H1 (cell line): ENCODE measurements at regions not wholly inside any gene's neighbourhood (a gene's known extent, or its start where the extent isn't known, plus 50 kb on each side); places are given as distances from the start of the nearest gene placed in this dataset.

Experiments
- CTCF ChIA-PET: fragments of 300-600 bp; sonication (Branson Sonifier 250); formaldehyde crosslinking; loops from one replicate; lab custom pipeline; 2021; ENCODE audit not compliant: partially characterized antibody; lab: Charles Lee
- POLR2A ChIA-PET: fragments of 300-600 bp; sonication (Branson Sonifier 250); formaldehyde crosslinking; loops from one replicate; lab custom pipeline; 2021; ENCODE audit warnings: inconsistent platforms; ENCODE audit not compliant: partially characterized antibody; lab: Charles Lee
- DNase-seq, 2 experiments: peaks; one replicate each; pipeline versions ENCODE4 v3.0.0 to v3.0.0-alpha.2; 2010 to 2022; ENCODE audit warnings: low spot score in 2 of 2, low read depth in 1 of 2, mixed read lengths in 1 of 2
- FAIRE-seq: peaks from 2 replicates; lab custom pipeline; 2011; peaks lifted over from hg19 to GRCh38; lab: Jason Lieb, UNC
- H2AFZ ChIP-seq: 2 replicates; pipeline ENCODE4 v1.8.1; 2012; ENCODE audit warnings: low read length, inconsistent platforms
- H2AK5ac ChIP-seq: 2 replicates; pipeline ENCODE4 v1.6.1; 2013; ENCODE audit warnings: low read depth, low read length
- H2BK120ac ChIP-seq: replicated peaks from 2 replicates; pipeline ENCODE3; 2013; ENCODE audit warnings: low read depth, low read length, inconsistent platforms
- H2BK12ac ChIP-seq: 2 replicates; pipeline ENCODE4 v1.6.1; 2013; ENCODE audit warnings: low read depth, low read length
- H2BK15ac ChIP-seq: 2 replicates; pipeline ENCODE4 v1.6.1; 2013; ENCODE audit warnings: low read length
- H2BK20ac ChIP-seq: 2 replicates; pipeline ENCODE4 v1.6.1; 2013; ENCODE audit warnings: low read length
- H2BK5ac ChIP-seq: 2 replicates; pipeline ENCODE4 v1.6.1; 2013; ENCODE audit warnings: low read depth, low read length
- H3K14ac ChIP-seq: 2 replicates; pipeline ENCODE4 v1.6.1; 2013; ENCODE audit warnings: inconsistent platforms; ENCODE audit not compliant: insufficient read length
- H3K18ac ChIP-seq: 2 replicates; pipeline ENCODE4 v1.6.1; 2013; ENCODE audit warnings: low read length; ENCODE audit errors: extremely low read depth
- H3K23ac ChIP-seq: 2 replicates; pipeline ENCODE4 v1.6.1; 2013; ENCODE audit warnings: inconsistent platforms; ENCODE audit not compliant: insufficient read length
- H3K23me2 ChIP-seq: 2 replicates; pipeline ENCODE4 v1.6.1; 2013; ENCODE audit warnings: low read depth, low read length
- H3K27ac ChIP-seq: 2 replicates; pipeline ENCODE4 v1.6.1; 2011; ENCODE audit warnings: low read depth, low read length, inconsistent platforms
- H3K27me3 ChIP-seq, 4 experiments: replicated peaks in 1 of 4; 1 replicate in 1 of 4; 2 replicates in 3 of 4; pipeline versions ENCODE4 v1.6.1 to v1.8.1; 2011 to 2013; ENCODE audit warnings: low read length in 3 of 4, mild to moderate bottlenecking in 3 of 4, inconsistent platforms in 2 of 4, mixed read lengths in 2 of 4, moderate library complexity in 1 of 4; ENCODE audit not compliant: control insufficient read depth in 3 of 4, insufficient read depth in 3 of 4; ENCODE audit errors: extremely low read depth in 1 of 4
- H3K36me3 ChIP-seq, 4 experiments: 2 replicates each; pipeline versions ENCODE4 v1.6.1 to v1.8.1; 2011 to 2013; ENCODE audit warnings: mild to moderate bottlenecking in 4 of 4, low read length in 3 of 4, moderate library complexity in 2 of 4, control low read depth in 1 of 4, inconsistent platforms in 1 of 4; ENCODE audit not compliant: insufficient read depth in 4 of 4, control insufficient read depth in 2 of 4
- H3K4ac ChIP-seq: replicated peaks from 2 replicates; pipeline ENCODE3; 2013; ENCODE audit warnings: low read length, low read depth, mixed read lengths, inconsistent platforms; ENCODE audit not compliant: insufficient read length
- H3K4me1 ChIP-seq, 4 experiments: replicated peaks in 1 of 4; 1 replicate in 1 of 4; 2 replicates in 3 of 4; pipeline versions ENCODE4 v1.6.1 to v1.8.1; 2011 to 2013; ENCODE audit warnings: low read length in 3 of 4, inconsistent platforms in 2 of 4, mixed read lengths in 1 of 4; ENCODE audit not compliant: insufficient read depth in 4 of 4, control insufficient read depth in 3 of 4
- H3K4me2 ChIP-seq, 2 experiments: 2 replicates each; pipeline versions ENCODE4 v1.6.1 to v1.8.1; 2011 to 2013; ENCODE audit warnings: low read depth in 2 of 2, low read length in 2 of 2, control low read depth in 1 of 2, inconsistent platforms in 1 of 2, mild to moderate bottlenecking in 1 of 2; ENCODE audit not compliant: insufficient read depth in 1 of 2
- H3K4me3 ChIP-seq, 4 experiments: fragments of 200-600, 300-600 bp in 1 of 4; sonication (generic), shearing (Covaris generic), sonication (Bioruptor Twin) in 1 of 4; 2 replicates each; pipeline versions ENCODE4 v1.5.1 to v1.8.1; 2011 to 2016; ENCODE audit warnings: low read length in 4 of 4, low read depth in 3 of 4, control low read depth in 2 of 4, inconsistent platforms in 2 of 4, mild to moderate bottlenecking in 2 of 4, mixed read lengths in 1 of 4, moderate library complexity in 1 of 4; ENCODE audit not compliant: insufficient read depth in 2 of 4; ENCODE audit errors: extremely low read depth in 1 of 4
- H3K56ac ChIP-seq: replicated peaks from 2 replicates; pipeline ENCODE3; 2013; ENCODE audit warnings: low read depth, mild to moderate bottlenecking, mixed read lengths, low read length, inconsistent platforms; ENCODE audit not compliant: insufficient read length
- H3K79me1 ChIP-seq: 2 replicates; pipeline ENCODE4 v1.6.1; 2013; ENCODE audit warnings: low read depth, low read length, control low read depth
- H3K79me2 ChIP-seq, 2 experiments: 2 replicates each; pipeline versions ENCODE4 v1.6.1 to v1.8.1; 2012 to 2013; ENCODE audit warnings: low read length in 2 of 2, mild to moderate bottlenecking in 2 of 2, inconsistent platforms in 1 of 2; ENCODE audit not compliant: insufficient read depth in 2 of 2, control insufficient read depth in 1 of 2
- H3K9ac ChIP-seq, 4 experiments: replicated peaks in 1 of 4; 1 replicate in 1 of 4; 2 replicates in 3 of 4; pipeline versions ENCODE4 v1.6.1 to v1.8.1; 2011 to 2013; ENCODE audit warnings: low read depth in 3 of 4, low read length in 3 of 4, control low read depth in 2 of 4, mild to moderate bottlenecking in 2 of 4, moderate library complexity in 2 of 4, inconsistent platforms in 1 of 4; ENCODE audit errors: extremely low read depth in 1 of 4
- H3K9me3 ChIP-seq, 2 experiments: 2 replicates each; pipeline versions ENCODE4 v1.6.1 to v1.8.1; 2012 to 2013; ENCODE audit warnings: mild to moderate bottlenecking in 2 of 2, moderate library complexity in 2 of 2, control low read depth in 1 of 2, inconsistent platforms in 1 of 2, low read depth in 1 of 2, low read length in 1 of 2, mixed read lengths in 1 of 2; ENCODE audit not compliant: insufficient read depth in 2 of 2
- H4K20me1 ChIP-seq, 2 experiments: replicated peaks in 1 of 2; 2 replicates each; pipeline versions ENCODE3 to v1.8.1; 2011 to 2013; ENCODE audit warnings: inconsistent platforms in 2 of 2, low read length in 2 of 2, mild to moderate bottlenecking in 1 of 2; ENCODE audit not compliant: insufficient read depth in 2 of 2, control insufficient read depth in 1 of 2
- H4K5ac ChIP-seq: 2 replicates; pipeline ENCODE4 v1.6.1; 2013; ENCODE audit warnings: low read length, low read depth, mixed read lengths, inconsistent platforms; ENCODE audit not compliant: insufficient read length
- H4K8ac ChIP-seq: 2 replicates; pipeline ENCODE4 v1.8.0; 2013; ENCODE audit warnings: mild to moderate bottlenecking, moderate library complexity, low read length, inconsistent platforms; ENCODE audit not compliant: insufficient read depth; ENCODE audit errors: extremely low read depth
- H4K91ac ChIP-seq: replicated peaks from 2 replicates; pipeline ENCODE3; 2013; ENCODE audit warnings: low read length, mixed read lengths, inconsistent platforms; ENCODE audit not compliant: insufficient read length
- CBX5 ChIP-seq: fragments of 300-800, 300-1000 bp; sonication (generic); IDR thresholded peaks from 2 replicates; pipeline ENCODE4 v1.7.1; 2016; ENCODE audit warnings: antibody characterized with exemption, low read length, low read depth
- CBX8 ChIP-seq: fragments of 300-800, 300-1000 bp; sonication (generic); IDR thresholded peaks from 2 replicates; pipeline ENCODE4 v1.7.1; 2016; ENCODE audit warnings: low read depth, low read length, borderline replicate concordance
- CHD2 ChIP-seq: IDR thresholded peaks from 2 replicates; pipeline ENCODE4 v1.6.1; 2012; ENCODE audit warnings: low read length, improper control_type of control experiment
- KDM4A ChIP-seq: IDR thresholded peaks from one replicate; pipeline ENCODE4 v1.7.1; 2012; ENCODE audit warnings: low read depth, mild to moderate bottlenecking, moderate library complexity, low read length, inconsistent platforms; ENCODE audit not compliant: severe bottlenecking
- RFX5 ChIP-seq: IDR thresholded peaks from 2 replicates; pipeline ENCODE4 v1.6.1; 2011; ENCODE audit warnings: low read depth, low read length, improper control_type of control experiment, borderline replicate concordance
- RXRA ChIP-seq: IDR thresholded peaks from 2 replicates; pipeline ENCODE4 v1.6.1; 2011; ENCODE audit warnings: low read depth, mild to moderate bottlenecking, low read length, moderate library complexity; ENCODE audit not compliant: insufficient read depth
- WGBS, 2 experiments: shearing (Covaris generic) in 1 of 2; methylation state at CpG; one replicate each; pipeline versions ENCODE4 v1.1.6 to v1.1.7; 2013 to 2015; ENCODE audit warnings: low lambda C conversion rate in 2 of 2, mixed read lengths in 2 of 2, inconsistent platforms in 1 of 2, low coverage in 1 of 2, missing lambda C conversion rate in 1 of 2; ENCODE audit not compliant: insufficient replicate concordance in 2 of 2, insufficient coverage in 1 of 2, insufficient read length in 1 of 2; ENCODE audit errors: extremely low coverage in 1 of 2, missing lambda C conversion rate in 1 of 2; 5-methylcytosine and 5-hydroxymethylcytosine counted together

- H4K91ac ChIP-seq: no peak overlapping the region
- H3K18ac ChIP-seq: no peak overlapping the region
- H2BK20ac ChIP-seq: no peak overlapping the region
- H3K36me3 ChIP-seq: peaks cover 0 to 2% (median 0%) of the 10 kb centered on the region in 4 experiments; a peak in 1 of 8 replicates
- H3K4me3 ChIP-seq: no peak overlapping the region
- ChIA-PET POLR2A (no interaction called here), CTCF (interaction anchor here (1.1 kb wide), 1 partner anchor 75 kb away, joined by 3 read pairs; no protein-coding TSS in a partner anchor)
- no peak overlapping the region for H3K23ac ChIP-seq
- H3K27ac ChIP-seq: no peak overlapping the region
- no peak overlapping the region for H3K56ac ChIP-seq
- H3K79me1 ChIP-seq: no peaks in the 10 kb centered on the region
- H3K79me2 ChIP-seq: no peaks in the 10 kb centered on the region
- no peak overlapping the region for H2BK5ac ChIP-seq
- H2BK12ac ChIP-seq: no peak overlapping the region
- no peak overlapping the region for H3K4me2 ChIP-seq
- no peak overlapping the region for H3K14ac ChIP-seq
- peaks cover 6 to 11% of the 10 kb centered on the region in 2 experiments; a peak in 2 of 4 replicates for H3K9me3 ChIP-seq
- no peak overlapping the region for H2AFZ ChIP-seq
- no peak overlapping the region for H2BK120ac ChIP-seq
- H3K27me3 ChIP-seq: no peaks in the 10 kb centered on the region
- no peak overlapping the region for H4K8ac ChIP-seq
- no peaks in the 10 kb centered on the region for H3K4me1 ChIP-seq
- no peak overlapping the region for H2BK15ac ChIP-seq
- H4K20me1 ChIP-seq: no peaks in the 10 kb centered on the region
- WGBS, 2 experiments: 85% methylated on average over 2 of the region's 2 CpGs; no CpG with 5 or more reads in 1 of the 2 experiments
- FAIRE-seq: no peak
- no peaks in the 10 kb centered on the region for H3K23me2 ChIP-seq
- H3K9ac ChIP-seq: no peak overlapping the region
- H4K5ac ChIP-seq: no peak overlapping the region
- H3K4ac ChIP-seq: no peak overlapping the region
- DNase-seq: no peak
- no peak overlapping the region for H2AK5ac ChIP-seq
- TF ChIP-seq RXRA (no peak), KDM4A (no peak), CHD2 (no peak), RFX5 (no peak), CBX5 (no peak), CBX8 (no peak)
Observed at GRCh38 chr3:163877805-163878204, 1200.5 kb downstream of the SI start.
